ENCODE measurements at regions not wholly inside any gene's neighbourhood (a gene's known extent, or its start where the extent isn't known, plus 50 kb on each side); places are given as distances from the start of the nearest gene placed in this dataset.

GRCh38 chr16:19361587-19361986 is 56.1 kb upstream of the TMC5 start:
- no peak for DNase-seq (ENCODE audit: low read depth)

- no peak for DNase-seq (ENCODE audit: low read depth)
Measured at GRCh38 chr16:19363740-19364139, 53.9 kb upstream of the TMC5 start.

- DNase-seq (ENCODE audit: low read depth), result peak; percentile 25
Measured at GRCh38 chr16:19365486-19365885, 52.2 kb upstream of the TMC5 start.

DNA sequence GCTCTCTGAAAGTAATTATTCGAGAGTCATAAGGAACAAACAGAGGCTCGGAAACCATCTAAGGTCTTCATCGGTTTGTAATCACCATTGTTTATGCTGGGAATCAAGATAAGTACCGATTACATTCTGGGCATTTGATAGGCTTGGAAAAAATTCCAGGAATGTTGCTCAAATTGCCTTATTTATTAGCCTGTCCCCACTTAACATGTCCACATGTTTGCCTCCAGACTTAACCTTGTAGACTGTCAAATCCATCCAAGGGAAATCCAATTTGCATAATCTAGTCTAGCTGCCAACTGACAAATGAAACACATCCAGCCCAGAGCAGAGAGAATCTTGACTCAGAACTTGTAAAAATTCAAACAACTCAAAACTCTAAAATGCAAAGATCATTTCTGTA is 51.3 kb upstream of the TMC5 start:
- no peak for DNase-seq (ENCODE audit: low read depth)

- no peak for DNase-seq (ENCODE audit: low read depth)
Measured at GRCh38 chr16:19367335-19367734, 50.3 kb upstream of the TMC5 start.

All from ELR (cell line).